GM23338 (cell line): ENCODE measurements at regions not wholly inside any gene's neighbourhood (a gene's known extent, or its start where the extent isn't known, plus 50 kb on each side); places are given as distances from the start of the nearest gene placed in this dataset.

ENCODE experiments used
- ATAC-seq: fragments of 200-7000 bp; cut with Tn5 transposase; 3 replicates; pipeline ENCODE4 v1.9.1; 2020
- DNase-seq: peaks from one replicate; pipeline ENCODE4 v3.0.0-alpha.2; 2015; ENCODE audit warnings: low spot score
- H2AFZ ChIP-seq: fragments of 200-600 bp; sonication (generic); 2 replicates; pipeline ENCODE4 v1.8.0; 2016; ENCODE audit warnings: antibody characterized with exemption, mild to moderate bottlenecking, moderate library complexity
- H3F3A ChIP-seq: fragments of 200-600 bp; sonication (generic); replicated peaks from 2 replicates; pipeline ENCODE4 v1.8.0; 2017; ENCODE audit warnings: antibody characterized with exemption, mixed run types, low read depth
- H3K27ac ChIP-seq: fragments of 200-600 bp; sonication (generic); 2 replicates; pipeline ENCODE4 v1.6.1; 2016; ENCODE audit warnings: low read depth
- H3K27me3 ChIP-seq: fragments of 200-600 bp; sonication (generic); 2 replicates; pipeline ENCODE4 v1.8.0; 2016; ENCODE audit warnings: mild to moderate bottlenecking, mixed run types, moderate library complexity; ENCODE audit not compliant: insufficient read depth
- H3K36me3 ChIP-seq: fragments of 200-600 bp; sonication (generic); 2 replicates; pipeline ENCODE4 v1.8.0; 2016; ENCODE audit warnings: mild to moderate bottlenecking; ENCODE audit not compliant: insufficient read depth
- H3K4me1 ChIP-seq: fragments of 200-600 bp; sonication (generic); 2 replicates; pipeline ENCODE4 v1.8.0; 2016; ENCODE audit warnings: mild to moderate bottlenecking, moderate library complexity; ENCODE audit not compliant: insufficient read depth
- H3K4me2 ChIP-seq: fragments of 200-600 bp; sonication (generic); 2 replicates; pipeline ENCODE4 v1.7.1; 2017; ENCODE audit warnings: mixed run types
- H3K4me3 ChIP-seq: fragments of 200-600 bp; sonication (generic); 2 replicates; pipeline ENCODE4 v1.6.1; 2016; ENCODE audit warnings: mixed run types
- H3K79me2 ChIP-seq: fragments of 200-600 bp; sonication (generic); replicated peaks from 2 replicates; pipeline ENCODE4 v1.8.0; 2017; ENCODE audit warnings: mild to moderate bottlenecking; ENCODE audit not compliant: insufficient read depth
- H3K9me2 ChIP-seq: fragments of 200-600 bp; sonication (generic); 2 replicates; pipeline ENCODE4 v1.8.0; 2017; ENCODE audit not compliant: insufficient read depth
- H4K20me1 ChIP-seq: fragments of 200-600 bp; sonication (generic); replicated peaks from 2 replicates; pipeline ENCODE4 v1.8.0; 2017; ENCODE audit warnings: mild to moderate bottlenecking; ENCODE audit not compliant: insufficient read depth
- H3K27ac Mint-ChIP-seq: 2 replicates; pipeline ENCODE4 v1.8.0; 2020; ENCODE audit warnings: inconsistent platforms, mild to moderate bottlenecking, moderate library complexity, mixed read lengths
- H3K27me3 Mint-ChIP-seq: 3 replicates; pipeline ENCODE4 v1.8.0; 2022; ENCODE audit warnings: low read depth, mild to moderate bottlenecking, moderate library complexity, mixed read lengths, inconsistent platforms; ENCODE audit not compliant: insufficient read depth, poor library complexity
- H3K36me3 Mint-ChIP-seq: 3 replicates; pipeline ENCODE4 v1.8.0; 2021; ENCODE audit warnings: low read depth, mild to moderate bottlenecking, inconsistent platforms, moderate library complexity, mixed read lengths
- H3K4me1 Mint-ChIP-seq: 3 replicates; pipeline ENCODE4 v1.8.0; 2020; ENCODE audit warnings: mild to moderate bottlenecking, inconsistent platforms, mixed read lengths
- H3K4me3 Mint-ChIP-seq: 3 replicates; pipeline ENCODE4 v1.8.0; 2021; ENCODE audit warnings: moderate library complexity, mild to moderate bottlenecking, inconsistent platforms, mixed read lengths
- H3K9me3 Mint-ChIP-seq: 3 replicates; pipeline ENCODE4 v1.8.0; 2020; ENCODE audit warnings: moderate library complexity, mild to moderate bottlenecking, inconsistent platforms, mixed read lengths
- CREB1 ChIP-seq: fragments of 250-450 bp; sonication (Bioruptor Pico); IDR thresholded peaks from 2 replicates; pipeline ENCODE4 v1.5.0; 2020; ENCODE audit warnings: low read depth, mild to moderate bottlenecking, moderate library complexity
- EZH2 ChIP-seq: fragments of 200-600 bp; sonication (generic); IDR thresholded peaks from one replicate; pipeline ENCODE4 v1.8.0; 2017; ENCODE audit warnings: antibody characterized with exemption, mild to moderate bottlenecking, low read depth; ENCODE audit not compliant: unreplicated experiment
- EZH2phosphoT487 ChIP-seq: fragments of 200-600 bp; sonication (generic); IDR thresholded peaks from one replicate; pipeline ENCODE4 v1.8.1; 2018; ENCODE audit warnings: antibody characterized with exemption; ENCODE audit not compliant: unreplicated experiment
- JUNB ChIP-seq: IDR thresholded peaks from one replicate; pipeline ENCODE4 v1.6.1; 2016; ENCODE audit warnings: antibody characterized with exemption; ENCODE audit not compliant: unreplicated experiment
- NANOG ChIP-seq: IDR thresholded peaks from 2 replicates; pipeline ENCODE4 v1.6.1; 2016; ENCODE audit warnings: antibody characterized with exemption, borderline replicate concordance
- POLR2AphosphoS5 ChIP-seq: IDR thresholded peaks from 2 replicates; pipeline ENCODE4 v1.6.1; 2016; ENCODE audit warnings: antibody characterized with exemption, low read depth
- STAT1 ChIP-seq: IDR thresholded peaks from one replicate; pipeline ENCODE4 v1.6.1; 2016; ENCODE audit warnings: antibody characterized with exemption; ENCODE audit not compliant: unreplicated experiment
- ZNF114 ChIP-seq: fragments of 250-450 bp; sonication (Bioruptor Pico); IDR thresholded peaks from 2 replicates; pipeline ENCODE4 v1.5.0; 2020; ENCODE audit warnings: mild to moderate bottlenecking, moderate library complexity
- ZNF331 ChIP-seq: fragments of 250-450 bp; sonication (Bioruptor Pico); IDR thresholded peaks from 2 replicates; pipeline ENCODE4 v1.5.0; 2020; ENCODE audit warnings: low read depth, mild to moderate bottlenecking, moderate library complexity
- TF ChIP-seq, protein P1 (sequence below), 2 experiments: fragments of 200-600 bp in 1 of 2; sonication (generic) in 1 of 2; conservative IDR thresholded peaks; 2 replicates each; pipeline versions ENCODE4 v1.5.1 to v1.6.1; 2016 to 2017; ENCODE audit warnings: antibody characterized with exemption in 2 of 2, low read depth in 2 of 2, mild to moderate bottlenecking in 2 of 2, moderate library complexity in 1 of 2
- TF ChIP-seq, protein P2 (sequence below): IDR thresholded peaks from 2 replicates; pipeline ENCODE4 v1.6.1; 2016; ENCODE audit warnings: antibody characterized with exemption
- TF ChIP-seq, protein P3 (sequence below): IDR thresholded peaks from one replicate; pipeline ENCODE4 v1.6.1; 2018; ENCODE audit warnings: antibody characterized with exemption; ENCODE audit not compliant: unreplicated experiment
- TF ChIP-seq, protein P4 (sequence below): fragments of 250-450 bp; sonication (Bioruptor Pico); IDR thresholded peaks from 2 replicates; pipeline ENCODE4 v1.5.0; 2020; ENCODE audit warnings: mild to moderate bottlenecking, moderate library complexity

DNA sequence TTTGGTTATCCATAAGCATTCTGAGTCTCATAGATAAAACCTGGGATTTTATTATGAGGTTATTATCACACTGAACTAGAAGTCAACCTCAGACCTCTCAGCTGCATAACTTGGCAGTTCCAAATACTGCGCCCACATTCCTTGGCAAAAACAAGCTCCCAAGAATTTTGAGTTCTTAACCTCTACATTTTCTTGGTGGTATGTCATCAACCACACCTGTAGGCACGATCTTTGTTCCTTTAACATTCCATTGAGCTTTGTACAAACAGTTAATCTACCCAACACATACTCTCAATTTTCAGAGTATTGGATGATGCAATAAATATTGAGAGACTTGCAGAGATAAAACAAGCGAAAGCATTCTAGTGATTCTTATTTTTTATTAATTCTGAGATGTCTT is 371.8 kb upstream of the PRICKLE1 start:
- no peak overlapping the region for H3K4me3 ChIP-seq
- no peaks in the 10 kb centered on the region for H4K20me1 ChIP-seq
- no peak for TF ChIP-seq EZH2phosphoT487
- no peak for TF ChIP-seq EZH2
- no peak for TF ChIP-seq JUNB
- TF ChIP-seq, protein P1, sequence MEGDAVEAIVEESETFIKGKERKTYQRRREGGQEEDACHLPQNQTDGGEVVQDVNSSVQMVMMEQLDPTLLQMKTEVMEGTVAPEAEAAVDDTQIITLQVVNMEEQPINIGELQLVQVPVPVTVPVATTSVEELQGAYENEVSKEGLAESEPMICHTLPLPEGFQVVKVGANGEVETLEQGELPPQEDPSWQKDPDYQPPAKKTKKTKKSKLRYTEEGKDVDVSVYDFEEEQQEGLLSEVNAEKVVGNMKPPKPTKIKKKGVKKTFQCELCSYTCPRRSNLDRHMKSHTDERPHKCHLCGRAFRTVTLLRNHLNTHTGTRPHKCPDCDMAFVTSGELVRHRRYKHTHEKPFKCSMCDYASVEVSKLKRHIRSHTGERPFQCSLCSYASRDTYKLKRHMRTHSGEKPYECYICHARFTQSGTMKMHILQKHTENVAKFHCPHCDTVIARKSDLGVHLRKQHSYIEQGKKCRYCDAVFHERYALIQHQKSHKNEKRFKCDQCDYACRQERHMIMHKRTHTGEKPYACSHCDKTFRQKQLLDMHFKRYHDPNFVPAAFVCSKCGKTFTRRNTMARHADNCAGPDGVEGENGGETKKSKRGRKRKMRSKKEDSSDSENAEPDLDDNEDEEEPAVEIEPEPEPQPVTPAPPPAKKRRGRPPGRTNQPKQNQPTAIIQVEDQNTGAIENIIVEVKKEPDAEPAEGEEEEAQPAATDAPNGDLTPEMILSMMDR (conservative IDR thresholded peaks at IDR 0.05; ENCODE audit: low read depth in 2 of 2) = no peak
- TF ChIP-seq, protein P2, sequence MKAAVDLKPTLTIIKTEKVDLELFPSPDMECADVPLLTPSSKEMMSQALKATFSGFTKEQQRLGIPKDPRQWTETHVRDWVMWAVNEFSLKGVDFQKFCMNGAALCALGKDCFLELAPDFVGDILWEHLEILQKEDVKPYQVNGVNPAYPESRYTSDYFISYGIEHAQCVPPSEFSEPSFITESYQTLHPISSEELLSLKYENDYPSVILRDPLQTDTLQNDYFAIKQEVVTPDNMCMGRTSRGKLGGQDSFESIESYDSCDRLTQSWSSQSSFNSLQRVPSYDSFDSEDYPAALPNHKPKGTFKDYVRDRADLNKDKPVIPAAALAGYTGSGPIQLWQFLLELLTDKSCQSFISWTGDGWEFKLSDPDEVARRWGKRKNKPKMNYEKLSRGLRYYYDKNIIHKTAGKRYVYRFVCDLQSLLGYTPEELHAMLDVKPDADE = no peak
- no peak for TF ChIP-seq STAT1
- TF ChIP-seq, protein P3, sequence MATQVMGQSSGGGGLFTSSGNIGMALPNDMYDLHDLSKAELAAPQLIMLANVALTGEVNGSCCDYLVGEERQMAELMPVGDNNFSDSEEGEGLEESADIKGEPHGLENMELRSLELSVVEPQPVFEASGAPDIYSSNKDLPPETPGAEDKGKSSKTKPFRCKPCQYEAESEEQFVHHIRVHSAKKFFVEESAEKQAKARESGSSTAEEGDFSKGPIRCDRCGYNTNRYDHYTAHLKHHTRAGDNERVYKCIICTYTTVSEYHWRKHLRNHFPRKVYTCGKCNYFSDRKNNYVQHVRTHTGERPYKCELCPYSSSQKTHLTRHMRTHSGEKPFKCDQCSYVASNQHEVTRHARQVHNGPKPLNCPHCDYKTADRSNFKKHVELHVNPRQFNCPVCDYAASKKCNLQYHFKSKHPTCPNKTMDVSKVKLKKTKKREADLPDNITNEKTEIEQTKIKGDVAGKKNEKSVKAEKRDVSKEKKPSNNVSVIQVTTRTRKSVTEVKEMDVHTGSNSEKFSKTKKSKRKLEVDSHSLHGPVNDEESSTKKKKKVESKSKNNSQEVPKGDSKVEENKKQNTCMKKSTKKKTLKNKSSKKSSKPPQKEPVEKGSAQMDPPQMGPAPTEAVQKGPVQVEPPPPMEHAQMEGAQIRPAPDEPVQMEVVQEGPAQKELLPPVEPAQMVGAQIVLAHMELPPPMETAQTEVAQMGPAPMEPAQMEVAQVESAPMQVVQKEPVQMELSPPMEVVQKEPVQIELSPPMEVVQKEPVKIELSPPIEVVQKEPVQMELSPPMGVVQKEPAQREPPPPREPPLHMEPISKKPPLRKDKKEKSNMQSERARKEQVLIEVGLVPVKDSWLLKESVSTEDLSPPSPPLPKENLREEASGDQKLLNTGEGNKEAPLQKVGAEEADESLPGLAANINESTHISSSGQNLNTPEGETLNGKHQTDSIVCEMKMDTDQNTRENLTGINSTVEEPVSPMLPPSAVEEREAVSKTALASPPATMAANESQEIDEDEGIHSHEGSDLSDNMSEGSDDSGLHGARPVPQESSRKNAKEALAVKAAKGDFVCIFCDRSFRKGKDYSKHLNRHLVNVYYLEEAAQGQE = no peak
- TF ChIP-seq, protein P4, sequence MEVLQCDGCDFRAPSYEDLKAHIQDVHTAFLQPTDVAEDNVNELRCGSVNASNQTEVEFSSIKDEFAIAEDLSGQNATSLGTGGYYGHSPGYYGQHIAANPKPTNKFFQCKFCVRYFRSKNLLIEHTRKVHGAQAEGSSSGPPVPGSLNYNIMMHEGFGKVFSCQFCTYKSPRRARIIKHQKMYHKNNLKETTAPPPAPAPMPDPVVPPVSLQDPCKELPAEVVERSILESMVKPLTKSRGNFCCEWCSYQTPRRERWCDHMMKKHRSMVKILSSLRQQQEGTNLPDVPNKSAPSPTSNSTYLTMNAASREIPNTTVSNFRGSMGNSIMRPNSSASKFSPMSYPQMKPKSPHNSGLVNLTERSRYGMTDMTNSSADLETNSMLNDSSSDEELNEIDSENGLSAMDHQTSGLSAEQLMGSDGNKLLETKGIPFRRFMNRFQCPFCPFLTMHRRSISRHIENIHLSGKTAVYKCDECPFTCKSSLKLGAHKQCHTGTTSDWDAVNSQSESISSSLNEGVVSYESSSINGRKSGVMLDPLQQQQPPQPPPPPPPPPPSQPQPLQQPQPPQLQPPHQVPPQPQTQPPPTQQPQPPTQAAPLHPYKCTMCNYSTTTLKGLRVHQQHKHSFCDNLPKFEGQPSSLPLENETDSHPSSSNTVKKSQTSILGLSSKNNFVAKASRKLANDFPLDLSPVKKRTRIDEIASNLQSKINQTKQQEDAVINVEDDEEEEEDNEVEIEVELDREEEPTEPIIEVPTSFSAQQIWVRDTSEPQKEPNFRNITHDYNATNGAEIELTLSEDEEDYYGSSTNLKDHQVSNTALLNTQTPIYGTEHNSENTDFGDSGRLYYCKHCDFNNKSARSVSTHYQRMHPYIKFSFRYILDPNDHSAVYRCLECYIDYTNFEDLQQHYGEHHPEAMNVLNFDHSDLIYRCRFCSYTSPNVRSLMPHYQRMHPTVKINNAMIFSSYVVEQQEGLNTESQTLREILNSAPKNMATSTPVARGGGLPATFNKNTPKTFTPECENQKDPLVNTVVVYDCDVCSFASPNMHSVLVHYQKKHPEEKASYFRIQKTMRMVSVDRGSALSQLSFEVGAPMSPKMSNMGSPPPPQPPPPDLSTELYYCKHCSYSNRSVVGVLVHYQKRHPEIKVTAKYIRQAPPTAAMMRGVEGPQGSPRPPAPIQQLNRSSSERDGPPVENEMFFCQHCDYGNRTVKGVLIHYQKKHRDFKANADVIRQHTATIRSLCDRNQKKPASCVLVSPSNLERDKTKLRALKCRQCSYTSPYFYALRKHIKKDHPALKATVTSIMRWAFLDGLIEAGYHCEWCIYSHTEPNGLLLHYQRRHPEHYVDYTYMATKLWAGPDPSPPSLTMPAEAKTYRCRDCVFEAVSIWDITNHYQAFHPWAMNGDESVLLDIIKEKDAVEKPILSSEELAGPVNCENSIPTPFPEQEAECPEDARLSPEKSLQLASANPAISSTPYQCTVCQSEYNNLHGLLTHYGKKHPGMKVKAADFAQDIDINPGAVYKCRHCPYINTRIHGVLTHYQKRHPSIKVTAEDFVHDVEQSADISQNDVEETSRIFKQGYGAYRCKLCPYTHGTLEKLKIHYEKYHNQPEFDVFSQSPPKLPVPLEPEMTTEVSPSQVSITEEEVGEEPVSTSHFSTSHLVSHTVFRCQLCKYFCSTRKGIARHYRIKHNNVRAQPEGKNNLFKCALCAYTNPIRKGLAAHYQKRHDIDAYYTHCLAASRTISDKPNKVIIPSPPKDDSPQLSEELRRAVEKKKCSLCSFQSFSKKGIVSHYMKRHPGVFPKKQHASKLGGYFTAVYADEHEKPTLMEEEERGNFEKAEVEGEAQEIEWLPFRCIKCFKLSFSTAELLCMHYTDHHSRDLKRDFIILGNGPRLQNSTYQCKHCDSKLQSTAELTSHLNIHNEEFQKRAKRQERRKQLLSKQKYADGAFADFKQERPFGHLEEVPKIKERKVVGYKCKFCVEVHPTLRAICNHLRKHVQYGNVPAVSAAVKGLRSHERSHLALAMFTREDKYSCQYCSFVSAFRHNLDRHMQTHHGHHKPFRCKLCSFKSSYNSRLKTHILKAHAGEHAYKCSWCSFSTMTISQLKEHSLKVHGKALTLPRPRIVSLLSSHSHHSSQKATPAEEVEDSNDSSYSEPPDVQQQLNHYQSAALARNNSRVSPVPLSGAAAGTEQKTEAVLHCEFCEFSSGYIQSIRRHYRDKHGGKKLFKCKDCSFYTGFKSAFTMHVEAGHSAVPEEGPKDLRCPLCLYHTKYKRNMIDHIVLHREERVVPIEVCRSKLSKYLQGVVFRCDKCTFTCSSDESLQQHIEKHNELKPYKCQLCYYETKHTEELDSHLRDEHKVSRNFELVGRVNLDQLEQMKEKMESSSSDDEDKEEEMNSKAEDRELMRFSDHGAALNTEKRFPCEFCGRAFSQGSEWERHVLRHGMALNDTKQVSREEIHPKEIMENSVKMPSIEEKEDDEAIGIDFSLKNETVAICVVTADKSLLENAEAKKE (CRISPR knock-in tag) = no peak
- no peak for TF ChIP-seq POLR2AphosphoS5
- TF ChIP-seq CREB1 (CRISPR knock-in tag) = no peak
- TF ChIP-seq NANOG = no peak
- no peak for TF ChIP-seq ZNF114
- no peak for TF ChIP-seq ZNF331 (CRISPR knock-in tag)
- no peaks in the 10 kb centered on the region for H3F3A ChIP-seq
- H3K27me3 Mint-ChIP-seq = peaks cover 2% of the 10 kb centered on the region
- no peaks in the 10 kb centered on the region for H3K4me1 Mint-ChIP-seq
- no peaks in the 10 kb centered on the region for H3K9me2 ChIP-seq
- ATAC-seq (no peak), DNase-seq (peak; percentile 56)
- no peak overlapping the region for H3K27ac ChIP-seq
- no peak overlapping the region for H2AFZ ChIP-seq
- H3K27ac Mint-ChIP-seq = peak overlapping the region; percentile 75
- H3K36me3 Mint-ChIP-seq = no peaks in the 10 kb centered on the region
- no peaks in the 10 kb centered on the region for H3K79me2 ChIP-seq
- no peak overlapping the region for H3K4me3 Mint-ChIP-seq
- no peaks in the 10 kb centered on the region for H3K9me3 Mint-ChIP-seq
- no peaks in the 10 kb centered on the region for H3K27me3 ChIP-seq
- no peak overlapping the region for H3K4me2 ChIP-seq
- H3K4me1 ChIP-seq = no peaks in the 10 kb centered on the region; the same call in 1 of the 2 replicates
- H3K36me3 ChIP-seq = no peaks in the 10 kb centered on the region
